Liver (tissue), 8 donors: ENCODE measurements at regions not wholly inside any gene's neighbourhood (a gene's known extent, or its start where the extent isn't known, plus 50 kb on each side); places are given as distances from the start of the nearest gene placed in this dataset.

Experiments used
- DNase-seq: peaks from one replicate; pipeline ENCODE4 v3.0.0-alpha.2; 2017; ENCODE audit warnings: low spot score
- H3K27ac ChIP-seq, 2 donors: one replicate each; pipeline ENCODE4 v1.7.0; 2013; ENCODE audit warnings: inconsistent platforms in 2 of 2, low read length in 2 of 2, control low read depth in 1 of 2, low read depth in 1 of 2, mild to moderate bottlenecking in 1 of 2
- H3K27me3 ChIP-seq, 4 donors: one replicate each; pipeline versions ENCODE4 v1.6.1 to v1.7.0; 2013; ENCODE audit warnings: low read length in 3 of 4, inconsistent platforms in 1 of 4, mild to moderate bottlenecking in 1 of 4, moderate library complexity in 1 of 4; ENCODE audit not compliant: control insufficient read depth in 4 of 4, insufficient read depth in 4 of 4
- H3K36me3 ChIP-seq, 4 donors: one replicate each; pipeline versions ENCODE4 v1.6.1 to v1.7.0; 2013; ENCODE audit warnings: low read length in 3 of 4, mild to moderate bottlenecking in 3 of 4, low read depth in 1 of 4, moderate library complexity in 1 of 4; ENCODE audit not compliant: control insufficient read depth in 4 of 4, insufficient read depth in 3 of 4
- H3K4me1 ChIP-seq, 4 donors: one replicate each; pipeline versions ENCODE4 v1.6.1 to v1.7.0; 2013; ENCODE audit warnings: low read length in 3 of 4, mild to moderate bottlenecking in 3 of 4, moderate library complexity in 1 of 4; ENCODE audit not compliant: control insufficient read depth in 4 of 4, insufficient read depth in 4 of 4
- H3K4me3 ChIP-seq, 3 donors: one replicate each; pipeline versions ENCODE4 v1.6.1 to v1.7.0; 2013; ENCODE audit warnings: low read length in 3 of 3, control low read depth in 1 of 3, low read depth in 1 of 3, mild to moderate bottlenecking in 1 of 3
- H3K9ac ChIP-seq, 2 donors: one replicate each; pipeline ENCODE4 v1.7.0; 2013; ENCODE audit warnings: low read length in 2 of 2, mild to moderate bottlenecking in 2 of 2, moderate library complexity in 2 of 2, control low read depth in 1 of 2, low read depth in 1 of 2
- H3K9me3 ChIP-seq, 4 donors: one replicate each; pipeline versions ENCODE4 v1.6.1 to v1.7.0; 2013; ENCODE audit warnings: low read length in 3 of 4; ENCODE audit not compliant: control insufficient read depth in 4 of 4
- EGR1 ChIP-seq, 2 donors: IDR thresholded peaks; 2 replicates each; pipeline ENCODE4 v1.6.1; 2016 to 2018; ENCODE audit warnings: antibody characterized with exemption in 2 of 2, low read depth in 2 of 2
- FOXA1 ChIP-seq: IDR thresholded peaks from 2 replicates; pipeline ENCODE4 v1.6.1; 2016; ENCODE audit warnings: antibody characterized with exemption
- FOXA2 ChIP-seq: IDR thresholded peaks from 2 replicates; pipeline ENCODE4 v1.6.1; 2016; ENCODE audit warnings: antibody characterized with exemption
- GABPA ChIP-seq, 2 donors: IDR thresholded peaks in 1 of 2; conservative IDR thresholded peaks in 1 of 2; 2 replicates each; pipeline ENCODE4 v1.6.1; 2016; ENCODE audit warnings: antibody characterized with exemption in 2 of 2, mild to moderate bottlenecking in 1 of 2, moderate library complexity in 1 of 2
- HNF4A ChIP-seq, 2 donors: conservative IDR thresholded peaks; 2 replicates each; pipeline ENCODE4 v1.6.1; 2016; ENCODE audit warnings: antibody characterized with exemption in 2 of 2, mild to moderate bottlenecking in 2 of 2
- HNF4G ChIP-seq: IDR thresholded peaks from 2 replicates; pipeline ENCODE4 v1.6.1; 2016; ENCODE audit warnings: antibody characterized with exemption
- JUND ChIP-seq, 2 donors: IDR thresholded peaks; 2 replicates each; pipeline ENCODE4 v1.6.1; 2016; ENCODE audit warnings: antibody characterized with exemption in 2 of 2
- NR2F2 ChIP-seq: IDR thresholded peaks from 2 replicates; pipeline ENCODE4 v1.6.1; 2016; ENCODE audit warnings: antibody characterized with exemption
- RAD21 ChIP-seq, 2 donors: IDR thresholded peaks; 2 replicates each; pipeline ENCODE4 v1.6.1; 2016; ENCODE audit warnings: antibody characterized with exemption in 2 of 2, mild to moderate bottlenecking in 2 of 2
- RXRA ChIP-seq, 2 donors: IDR thresholded peaks; 2 replicates each; pipeline ENCODE4 v1.6.1; 2017 to 2018; ENCODE audit warnings: antibody characterized with exemption in 2 of 2, mild to moderate bottlenecking in 1 of 2
- SP1 ChIP-seq: IDR thresholded peaks from 2 replicates; pipeline ENCODE4 v1.6.1; 2018; ENCODE audit warnings: antibody characterized with exemption, mild to moderate bottlenecking
- TAF1 ChIP-seq: conservative IDR thresholded peaks from 2 replicates; pipeline ENCODE4 v1.6.1; 2016; ENCODE audit warnings: antibody characterized with exemption, mild to moderate bottlenecking
- YY1 ChIP-seq: IDR thresholded peaks from 2 replicates; pipeline ENCODE4 v1.6.1; 2016; ENCODE audit warnings: antibody characterized with exemption, mild to moderate bottlenecking
- ZBTB33 ChIP-seq: IDR thresholded peaks from 2 replicates; pipeline ENCODE4 v1.6.1; 2016; ENCODE audit warnings: antibody characterized with exemption
- WGBS: extraction: QIAGEN DNeasy Blood & Tissue Kit; methylation state at CpG from one replicate; pipeline ENCODE4 v1.1.7; 2013; 5-methylcytosine and 5-hydroxymethylcytosine counted together
- TF ChIP-seq, protein P1 (sequence below): IDR thresholded peaks from 2 replicates; pipeline ENCODE4 v1.6.1; 2016; ENCODE audit warnings: antibody characterized with exemption
- TF ChIP-seq, protein P2 (sequence below): IDR thresholded peaks from 2 replicates; pipeline ENCODE4 v1.6.1; 2016; ENCODE audit warnings: antibody characterized with exemption
- TF ChIP-seq, protein P3 (sequence below): IDR thresholded peaks from 2 replicates; pipeline ENCODE4 v1.6.1; 2016; ENCODE audit warnings: antibody characterized with exemption, mild to moderate bottlenecking
- TF ChIP-seq, protein P4 (sequence below): fragments of 150-350 bp; IDR thresholded peaks from 2 replicates; pipeline ENCODE4 v1.5.1; 2017; ENCODE audit warnings: improper control_type of control experiment, low read depth, low read length; ENCODE audit not compliant: missing input control
- donor health status: healthy.
- donor health status: healthy.
- donor health status: healthy.
- donor health status: healthy.
- donor health status: healthy.

- Histone ChIP-seq H3K27ac (no peak overlapping the region), H3K27me3 (peaks cover 0 to 5% (median 0%) of the 10 kb centered on the region in 4 donors), H3K9me3 (no peaks in the 10 kb centered on the region), H3K9ac (no peak overlapping the region), H3K4me3 (no peak overlapping the region), H3K4me1 (no peaks in the 10 kb centered on the region), H3K36me3 (no peaks in the 10 kb centered on the region)
- no peak for DNase-seq
- whole genome bisulfite sequencing, result 65% methylated on average over 2 of the region's 2 CpGs
- TF ChIP-seq HNF4A (conservative IDR thresholded peaks at IDR 0.05) (no peak), JUND (IDR thresholded peaks at IDR 0.05) (no peak), EGR1 (IDR thresholded peaks at IDR 0.05; ENCODE audit: low read depth in 2 of 2) (no peak), YY1 (no peak), NR2F2 (no peak), GABPA (IDR thresholded peaks at IDR 0.05 in 1 of 2, conservative IDR thresholded peaks at IDR 0.05 in 1 of 2) (no peak), SP1 (no peak), FOXA2 (no peak), FOXA1 (no peak), RXRA (IDR thresholded peaks at IDR 0.05) (no peak), HNF4G (no peak), ZBTB33 (no peak), RAD21 (IDR thresholded peaks at IDR 0.05) (no peak), TAF1 (no peak)
- TF ChIP-seq, protein P1, sequence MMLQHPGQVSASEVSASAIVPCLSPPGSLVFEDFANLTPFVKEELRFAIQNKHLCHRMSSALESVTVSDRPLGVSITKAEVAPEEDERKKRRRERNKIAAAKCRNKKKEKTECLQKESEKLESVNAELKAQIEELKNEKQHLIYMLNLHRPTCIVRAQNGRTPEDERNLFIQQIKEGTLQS, result no peak
- TF ChIP-seq, protein P2, sequence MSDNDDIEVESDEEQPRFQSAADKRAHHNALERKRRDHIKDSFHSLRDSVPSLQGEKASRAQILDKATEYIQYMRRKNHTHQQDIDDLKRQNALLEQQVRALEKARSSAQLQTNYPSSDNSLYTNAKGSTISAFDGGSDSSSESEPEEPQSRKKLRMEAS, result no peak
- TF ChIP-seq, protein P3, sequence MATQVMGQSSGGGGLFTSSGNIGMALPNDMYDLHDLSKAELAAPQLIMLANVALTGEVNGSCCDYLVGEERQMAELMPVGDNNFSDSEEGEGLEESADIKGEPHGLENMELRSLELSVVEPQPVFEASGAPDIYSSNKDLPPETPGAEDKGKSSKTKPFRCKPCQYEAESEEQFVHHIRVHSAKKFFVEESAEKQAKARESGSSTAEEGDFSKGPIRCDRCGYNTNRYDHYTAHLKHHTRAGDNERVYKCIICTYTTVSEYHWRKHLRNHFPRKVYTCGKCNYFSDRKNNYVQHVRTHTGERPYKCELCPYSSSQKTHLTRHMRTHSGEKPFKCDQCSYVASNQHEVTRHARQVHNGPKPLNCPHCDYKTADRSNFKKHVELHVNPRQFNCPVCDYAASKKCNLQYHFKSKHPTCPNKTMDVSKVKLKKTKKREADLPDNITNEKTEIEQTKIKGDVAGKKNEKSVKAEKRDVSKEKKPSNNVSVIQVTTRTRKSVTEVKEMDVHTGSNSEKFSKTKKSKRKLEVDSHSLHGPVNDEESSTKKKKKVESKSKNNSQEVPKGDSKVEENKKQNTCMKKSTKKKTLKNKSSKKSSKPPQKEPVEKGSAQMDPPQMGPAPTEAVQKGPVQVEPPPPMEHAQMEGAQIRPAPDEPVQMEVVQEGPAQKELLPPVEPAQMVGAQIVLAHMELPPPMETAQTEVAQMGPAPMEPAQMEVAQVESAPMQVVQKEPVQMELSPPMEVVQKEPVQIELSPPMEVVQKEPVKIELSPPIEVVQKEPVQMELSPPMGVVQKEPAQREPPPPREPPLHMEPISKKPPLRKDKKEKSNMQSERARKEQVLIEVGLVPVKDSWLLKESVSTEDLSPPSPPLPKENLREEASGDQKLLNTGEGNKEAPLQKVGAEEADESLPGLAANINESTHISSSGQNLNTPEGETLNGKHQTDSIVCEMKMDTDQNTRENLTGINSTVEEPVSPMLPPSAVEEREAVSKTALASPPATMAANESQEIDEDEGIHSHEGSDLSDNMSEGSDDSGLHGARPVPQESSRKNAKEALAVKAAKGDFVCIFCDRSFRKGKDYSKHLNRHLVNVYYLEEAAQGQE, result no peak
- TF ChIP-seq, protein P4, sequence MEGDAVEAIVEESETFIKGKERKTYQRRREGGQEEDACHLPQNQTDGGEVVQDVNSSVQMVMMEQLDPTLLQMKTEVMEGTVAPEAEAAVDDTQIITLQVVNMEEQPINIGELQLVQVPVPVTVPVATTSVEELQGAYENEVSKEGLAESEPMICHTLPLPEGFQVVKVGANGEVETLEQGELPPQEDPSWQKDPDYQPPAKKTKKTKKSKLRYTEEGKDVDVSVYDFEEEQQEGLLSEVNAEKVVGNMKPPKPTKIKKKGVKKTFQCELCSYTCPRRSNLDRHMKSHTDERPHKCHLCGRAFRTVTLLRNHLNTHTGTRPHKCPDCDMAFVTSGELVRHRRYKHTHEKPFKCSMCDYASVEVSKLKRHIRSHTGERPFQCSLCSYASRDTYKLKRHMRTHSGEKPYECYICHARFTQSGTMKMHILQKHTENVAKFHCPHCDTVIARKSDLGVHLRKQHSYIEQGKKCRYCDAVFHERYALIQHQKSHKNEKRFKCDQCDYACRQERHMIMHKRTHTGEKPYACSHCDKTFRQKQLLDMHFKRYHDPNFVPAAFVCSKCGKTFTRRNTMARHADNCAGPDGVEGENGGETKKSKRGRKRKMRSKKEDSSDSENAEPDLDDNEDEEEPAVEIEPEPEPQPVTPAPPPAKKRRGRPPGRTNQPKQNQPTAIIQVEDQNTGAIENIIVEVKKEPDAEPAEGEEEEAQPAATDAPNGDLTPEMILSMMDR, result no peak
These were observed 419.1 kb downstream of the SLC4A3 start for GRCh38 chr2:220046507-220046906.
